ENCODE measurements at regions not wholly inside any gene's neighbourhood (a gene's known extent, or its start where the extent isn't known, plus 50 kb on each side); places are given as distances from the start of the nearest gene placed in this dataset.

DNA sequence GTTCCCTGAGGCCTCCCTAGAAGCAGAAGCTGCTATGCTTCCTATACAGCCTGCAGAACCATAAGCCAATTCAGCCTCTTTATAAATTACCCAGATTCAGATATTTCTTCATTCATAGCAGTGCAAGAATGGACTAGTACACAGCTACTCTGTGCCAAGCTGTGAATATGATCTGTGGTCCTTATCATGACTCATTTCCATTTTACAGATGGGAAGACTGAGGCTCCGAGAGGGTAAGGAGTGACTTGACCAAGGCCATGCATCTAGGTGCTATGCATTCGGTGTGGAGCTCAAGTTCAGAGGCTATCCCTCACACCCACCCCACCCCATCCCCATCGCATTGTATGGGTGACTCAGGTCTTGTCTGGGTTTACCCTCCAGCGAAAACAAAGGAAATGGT is 52.3 kb upstream of the DISP3 start:
- H3K36me3 ChIP-seq (ENCODE audit: low read depth): no peaks in the 10 kb centered on the region
- H3K4me1 ChIP-seq (replicated peaks; ENCODE audit: insufficient read depth): no peaks in the 10 kb centered on the region
- BruUV-seq (replicated peaks): no TSS peak
- H2AFZ ChIP-seq: no peak overlapping the region
- CTCF ChIA-PET: interaction anchor here (0.6 kb wide), 1 partner anchor 8 kb away, joined by 3 read pairs; no protein-coding TSS in a partner anchor
- no peak overlapping the region for H3K4me3 ChIP-seq
- H4K20me1 ChIP-seq (ENCODE audit: insufficient read depth): no peaks in the 10 kb centered on the region
- DNase-seq: no peak
- TF ChIP-seq EZH2 (IDR thresholded peaks at IDR 0.05; ENCODE audit: low read depth): no peak
- TF ChIP-seq, protein P1, sequence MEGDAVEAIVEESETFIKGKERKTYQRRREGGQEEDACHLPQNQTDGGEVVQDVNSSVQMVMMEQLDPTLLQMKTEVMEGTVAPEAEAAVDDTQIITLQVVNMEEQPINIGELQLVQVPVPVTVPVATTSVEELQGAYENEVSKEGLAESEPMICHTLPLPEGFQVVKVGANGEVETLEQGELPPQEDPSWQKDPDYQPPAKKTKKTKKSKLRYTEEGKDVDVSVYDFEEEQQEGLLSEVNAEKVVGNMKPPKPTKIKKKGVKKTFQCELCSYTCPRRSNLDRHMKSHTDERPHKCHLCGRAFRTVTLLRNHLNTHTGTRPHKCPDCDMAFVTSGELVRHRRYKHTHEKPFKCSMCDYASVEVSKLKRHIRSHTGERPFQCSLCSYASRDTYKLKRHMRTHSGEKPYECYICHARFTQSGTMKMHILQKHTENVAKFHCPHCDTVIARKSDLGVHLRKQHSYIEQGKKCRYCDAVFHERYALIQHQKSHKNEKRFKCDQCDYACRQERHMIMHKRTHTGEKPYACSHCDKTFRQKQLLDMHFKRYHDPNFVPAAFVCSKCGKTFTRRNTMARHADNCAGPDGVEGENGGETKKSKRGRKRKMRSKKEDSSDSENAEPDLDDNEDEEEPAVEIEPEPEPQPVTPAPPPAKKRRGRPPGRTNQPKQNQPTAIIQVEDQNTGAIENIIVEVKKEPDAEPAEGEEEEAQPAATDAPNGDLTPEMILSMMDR (conservative IDR thresholded peaks at IDR 0.05): no peak
- H3F3A ChIP-seq (ENCODE audit: insufficient read depth, low read depth): no peaks in the 10 kb centered on the region
- H3K27ac ChIP-seq: no peak overlapping the region
- no peak overlapping the region for H3K4me2 ChIP-seq
- POLR2A ChIA-PET (ENCODE audit: unreplicated experiment): no interaction called here
- H3K27me3 ChIP-seq (ENCODE audit: insufficient read depth, low read depth): peaks cover 95% of the 10 kb centered on the region
- no peaks in the 10 kb centered on the region for H3K9me2 ChIP-seq (ENCODE audit: insufficient read depth)
- intact Hi-C loops (cut with micrococcal nuclease; ENCODE audit: unreplicated experiment): no loop called here
- no peaks in the 10 kb centered on the region for H3K9me3 ChIP-seq (ENCODE audit: insufficient read depth, low read depth)
- no peaks in the 10 kb centered on the region for H3K79me2 ChIP-seq (ENCODE audit: low read depth)

DNA sequence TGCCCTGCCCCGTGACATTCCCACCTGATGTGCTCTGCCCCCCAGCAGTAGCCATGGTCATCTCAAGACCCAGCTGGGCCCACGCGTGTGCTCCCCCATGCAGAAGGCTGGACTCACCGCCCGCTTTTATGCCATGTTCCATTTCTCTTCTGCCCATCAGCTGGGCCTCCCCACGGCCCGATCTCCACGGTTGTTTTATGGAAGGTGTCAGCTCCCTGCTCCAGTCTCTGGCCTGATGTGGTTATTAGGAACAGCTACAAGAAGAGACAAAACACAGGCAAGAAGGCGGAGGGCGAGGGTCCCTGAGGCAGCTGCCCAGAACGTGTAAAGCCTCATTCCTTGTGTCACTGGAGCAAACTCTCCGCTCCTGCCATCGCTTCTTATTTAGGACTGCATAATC is 50.2 kb upstream of the DISP3 start:
- H4K20me1 ChIP-seq (ENCODE audit: insufficient read depth): no peaks in the 10 kb centered on the region
- DNase-seq: no peak
- H3K9me2 ChIP-seq (ENCODE audit: insufficient read depth): no peaks in the 10 kb centered on the region
- CTCF ChIA-PET: no interaction called here
- POLR2A ChIA-PET (ENCODE audit: unreplicated experiment): no interaction called here
- no peaks in the 10 kb centered on the region for H3K4me1 ChIP-seq (replicated peaks; ENCODE audit: insufficient read depth)
- peaks cover 94% of the 10 kb centered on the region for H3K27me3 ChIP-seq (ENCODE audit: insufficient read depth, low read depth)
- H3K4me2 ChIP-seq: no peak overlapping the region
- H3K9me3 ChIP-seq (ENCODE audit: insufficient read depth, low read depth): no peaks in the 10 kb centered on the region
- no peaks in the 10 kb centered on the region for H3K79me2 ChIP-seq (ENCODE audit: low read depth)
- no peak overlapping the region for H3K4me3 ChIP-seq
- TF ChIP-seq EZH2 (IDR thresholded peaks at IDR 0.05; ENCODE audit: low read depth): no peak
- TF ChIP-seq, protein P1 (conservative IDR thresholded peaks at IDR 0.05): no peak
- H3F3A ChIP-seq (ENCODE audit: insufficient read depth, low read depth): no peaks in the 10 kb centered on the region
- intact Hi-C loops (cut with micrococcal nuclease; ENCODE audit: unreplicated experiment): no loop called here
- H3K27ac ChIP-seq: no peak overlapping the region
- no peak overlapping the region for H2AFZ ChIP-seq
- BruUV-seq (replicated peaks): no TSS peak
- no peaks in the 10 kb centered on the region for H3K36me3 ChIP-seq (ENCODE audit: low read depth)

Measured in PC-9 (cell line).